GM18868 (cell line): ENCODE measurements at regions not wholly inside any gene's neighbourhood (a gene's known extent, or its start where the extent isn't known, plus 50 kb on each side); places are given as distances from the start of the nearest gene placed in this dataset.
A peak's percentile ranks its signal among the peaks of the same experiment; 100 is the strongest.

Source experiments
- ATAC-seq: cut with Tn5 transposase; IDR thresholded peaks from one replicate; pipeline ENCODE4 v1.9.1; 2021; ENCODE audit warnings: mild to moderate bottlenecking, moderate library complexity; ENCODE audit not compliant: unreplicated experiment

GRCh38 chr4:14726877-14727361, 275.4 kb upstream of the CPEB2 start:
- no peak for ATAC-seq

GRCh38 chr4:14729282-14730000, 272.8 kb upstream of the CPEB2 start:
- ATAC-seq, result no peak

GRCh38 chr4:14742054-14742453, 260.2 kb upstream of the CPEB2 start:
- ATAC-seq, result no peak

- ATAC-seq, result no peak
Measured at GRCh38 chr4:14743172-14743571, 259.1 kb upstream of the CPEB2 start.

GRCh38 chr4:14743601-14744000, 258.7 kb upstream of the CPEB2 start:
- ATAC-seq, result no peak

- ATAC-seq, result no peak
Measured at GRCh38 chr4:14744346-14744745, 257.9 kb upstream of the CPEB2 start.

GRCh38 chr4:14749910-14750309, 252.4 kb upstream of the CPEB2 start:
- ATAC-seq, result peak; percentile 85

- ATAC-seq, result no peak
Measured at GRCh38 chr4:14752341-14753046, 249.8 kb upstream of the CPEB2 start.

- peak; percentile 67 for ATAC-seq
Measured at GRCh38 chr4:14767142-14767541, 235.1 kb upstream of the CPEB2 start.

GRCh38 chr4:14768449-14768848, 233.8 kb upstream of the CPEB2 start:
- ATAC-seq, result peak; percentile 49

- no peak for ATAC-seq
Measured at GRCh38 chr4:14769993-14770392, 232.3 kb upstream of the CPEB2 start.

GRCh38 chr4:14771094-14771493, 231.2 kb upstream of the CPEB2 start:
- ATAC-seq, result no peak

GRCh38 chr4:14771504-14772175, 230.6 kb upstream of the CPEB2 start:
- ATAC-seq, result no peak

GRCh38 chr4:14772388-14772787, 229.9 kb upstream of the CPEB2 start:
- ATAC-seq, result no peak

- ATAC-seq, result peak; percentile 98
Measured at GRCh38 chr4:14783011-14783877, 219.0 kb upstream of the CPEB2 start.

GRCh38 chr4:14787221-14787620, 215.1 kb upstream of the CPEB2 start:
- no peak for ATAC-seq

- no peak for ATAC-seq
Measured at GRCh38 chr4:14787894-14788293, 214.4 kb upstream of the CPEB2 start.

GRCh38 chr4:14790494-14790893, 211.8 kb upstream of the CPEB2 start:
- peak; percentile 51 for ATAC-seq

GRCh38 chr4:14792702-14793227, 209.5 kb upstream of the CPEB2 start:
- no peak for ATAC-seq

- ATAC-seq, result no peak
Measured at GRCh38 chr4:14800977-14801376, 201.3 kb upstream of the CPEB2 start.

GRCh38 chr4:14802596-14802995, 199.7 kb upstream of the CPEB2 start:
- no peak for ATAC-seq
